Left lung (tissue), 4 donors: ENCODE measurements at regions not wholly inside any gene's neighbourhood (a gene's known extent, or its start where the extent isn't known, plus 50 kb on each side); places are given as distances from the start of the nearest gene placed in this dataset.
A peak's percentile ranks its signal among the peaks of the same experiment; 100 is the strongest.

ENCODE experiments used
- ATAC-seq: fragments of 200-7000 bp; cut with Tn5 transposase; one replicate; pipeline ENCODE4 v1.9.1; 2020; ENCODE audit warnings: moderate library complexity
- DNase-seq, 4 donors: peaks; one replicate each; pipeline ENCODE4 v3.0.0-alpha.2; 2013 to 2020
- H3K27ac ChIP-seq, 2 donors: fragments of 200-600 bp; sonication (generic) in 1 of 2; one replicate each; pipeline versions ENCODE4 v1.5.0 to v1.8.0; 2020 to 2021
- H3K27me3 ChIP-seq, 2 donors: fragments of 200-600 bp; sonication (generic) in 1 of 2; one replicate each; pipeline versions ENCODE4 v1.5.0 to v1.8.0; 2020 to 2021
- H3K36me3 ChIP-seq, 2 donors: fragments of 200-600 bp; sonication (generic) in 1 of 2; one replicate each; pipeline versions ENCODE4 v1.5.0 to v1.8.0; 2020 to 2021
- H3K4me1 ChIP-seq, 2 donors: fragments of 200-600 bp; one replicate each; pipeline ENCODE4 v1.8.0; 2021
- H3K4me3 ChIP-seq, 2 donors: fragments of 200-600 bp; sonication (generic) in 1 of 2; one replicate each; pipeline versions ENCODE4 v1.5.0 to v1.8.0; 2020 to 2021; ENCODE audit warnings: mild to moderate bottlenecking in 1 of 2
- H3K9me3 ChIP-seq, 2 donors: fragments of 200-600 bp; sonication (generic) in 1 of 2; one replicate each; pipeline versions ENCODE4 v1.5.0 to v1.8.0; 2020 to 2021
- intact Hi-C, 2 donors: fragments of 100-400 bp; cut with DNase I; formaldehyde crosslinking; loops; one replicate each; pipeline versions ENCODE4 v1.11.2 to v1.14.2; 2022
- TF ChIP-seq, protein P1 (sequence below), 2 donors: fragments of 200-600 bp; sonication (generic) in 1 of 2; IDR thresholded peaks; one replicate each; pipeline versions ENCODE4 v1.5.0 to v1.8.0; 2021; ENCODE audit warnings: antibody characterized with exemption in 2 of 2
- donor health status: DM: no; HTN: yes; CAD: no.
- donor health status: DM: no; HTN: no; CAD: no.

DNA sequence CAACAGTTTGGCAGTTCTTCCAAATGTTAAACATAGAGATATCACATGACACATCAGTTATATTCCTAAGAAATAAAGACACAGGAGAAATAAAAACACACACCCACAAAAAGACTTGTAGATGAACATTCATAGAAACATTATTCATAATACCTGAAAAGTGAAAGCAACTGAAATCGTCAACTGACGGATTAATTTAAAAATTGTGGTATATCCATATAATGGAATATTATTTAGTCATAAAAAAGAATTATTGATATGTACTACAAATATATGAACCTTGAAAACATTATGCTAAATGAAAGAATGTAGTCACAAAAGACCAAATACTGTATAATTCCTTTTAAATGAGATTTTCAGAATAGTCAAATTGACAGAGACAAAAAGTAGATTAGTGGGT, 330.2 kb upstream of the CD180 start:
- DNase-seq, result no peak
- intact Hi-C loops, result no loop called here
- Histone ChIP-seq H3K27ac (no peak overlapping the region), H3K4me1 (no peaks in the 10 kb centered on the region), H3K9me3 (peaks cover 0 to 11% of the 10 kb centered on the region in 2 donors), H3K27me3 (no peaks in the 10 kb centered on the region), H3K4me3 (no peak overlapping the region), H3K36me3 (no peaks in the 10 kb centered on the region)
- no peak for ATAC-seq
- TF ChIP-seq, protein P1, sequence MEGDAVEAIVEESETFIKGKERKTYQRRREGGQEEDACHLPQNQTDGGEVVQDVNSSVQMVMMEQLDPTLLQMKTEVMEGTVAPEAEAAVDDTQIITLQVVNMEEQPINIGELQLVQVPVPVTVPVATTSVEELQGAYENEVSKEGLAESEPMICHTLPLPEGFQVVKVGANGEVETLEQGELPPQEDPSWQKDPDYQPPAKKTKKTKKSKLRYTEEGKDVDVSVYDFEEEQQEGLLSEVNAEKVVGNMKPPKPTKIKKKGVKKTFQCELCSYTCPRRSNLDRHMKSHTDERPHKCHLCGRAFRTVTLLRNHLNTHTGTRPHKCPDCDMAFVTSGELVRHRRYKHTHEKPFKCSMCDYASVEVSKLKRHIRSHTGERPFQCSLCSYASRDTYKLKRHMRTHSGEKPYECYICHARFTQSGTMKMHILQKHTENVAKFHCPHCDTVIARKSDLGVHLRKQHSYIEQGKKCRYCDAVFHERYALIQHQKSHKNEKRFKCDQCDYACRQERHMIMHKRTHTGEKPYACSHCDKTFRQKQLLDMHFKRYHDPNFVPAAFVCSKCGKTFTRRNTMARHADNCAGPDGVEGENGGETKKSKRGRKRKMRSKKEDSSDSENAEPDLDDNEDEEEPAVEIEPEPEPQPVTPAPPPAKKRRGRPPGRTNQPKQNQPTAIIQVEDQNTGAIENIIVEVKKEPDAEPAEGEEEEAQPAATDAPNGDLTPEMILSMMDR (IDR thresholded peaks at IDR 0.05), result no peak

DNA sequence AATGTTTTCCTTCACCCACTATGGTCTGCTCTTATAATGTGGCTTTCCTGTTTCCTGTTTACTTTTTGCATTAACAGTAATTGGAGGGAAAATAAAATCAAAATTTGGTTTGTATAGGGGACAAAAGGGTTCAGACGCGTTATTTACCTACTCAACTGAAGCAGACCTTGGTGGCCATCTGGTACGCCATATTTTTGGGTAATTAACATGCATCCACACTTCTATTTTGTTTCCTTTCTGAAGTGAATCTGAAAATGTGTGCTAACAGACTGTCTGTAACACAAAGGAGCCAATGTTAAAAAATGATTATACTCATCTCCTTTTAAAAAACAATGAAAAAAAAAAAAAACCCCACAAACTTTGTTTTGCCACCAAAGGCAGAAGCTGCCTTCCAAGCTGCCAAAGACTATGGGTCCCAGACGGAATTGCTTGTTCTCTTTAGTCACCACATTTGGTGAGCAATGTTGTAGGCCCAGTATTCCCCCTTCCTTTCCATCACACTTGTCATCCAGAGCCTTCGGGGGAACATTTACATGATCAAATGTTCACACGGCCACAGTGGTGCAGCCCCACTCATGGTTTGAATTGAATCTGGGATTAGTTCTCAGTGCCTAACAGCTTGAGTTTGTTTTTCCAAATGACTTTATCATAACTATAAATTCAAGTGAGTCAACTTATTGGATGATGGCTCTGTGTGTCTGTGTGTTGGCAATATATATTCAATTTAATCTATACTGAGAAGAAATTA, 323.7 kb upstream of the CD180 start:
- DNase-seq (no peak), ATAC-seq (no peak)
- Histone ChIP-seq H3K27ac (no peak overlapping the region), H3K4me3 (no peak overlapping the region), H3K4me1 (no peaks in the 10 kb centered on the region), H3K9me3 (no peaks in the 10 kb centered on the region), H3K27me3 (no peaks in the 10 kb centered on the region), H3K36me3 (no peaks in the 10 kb centered on the region)
- intact Hi-C loops, result no loop called here
- TF ChIP-seq, protein P1 (IDR thresholded peaks at IDR 0.05), result no peak

DNA sequence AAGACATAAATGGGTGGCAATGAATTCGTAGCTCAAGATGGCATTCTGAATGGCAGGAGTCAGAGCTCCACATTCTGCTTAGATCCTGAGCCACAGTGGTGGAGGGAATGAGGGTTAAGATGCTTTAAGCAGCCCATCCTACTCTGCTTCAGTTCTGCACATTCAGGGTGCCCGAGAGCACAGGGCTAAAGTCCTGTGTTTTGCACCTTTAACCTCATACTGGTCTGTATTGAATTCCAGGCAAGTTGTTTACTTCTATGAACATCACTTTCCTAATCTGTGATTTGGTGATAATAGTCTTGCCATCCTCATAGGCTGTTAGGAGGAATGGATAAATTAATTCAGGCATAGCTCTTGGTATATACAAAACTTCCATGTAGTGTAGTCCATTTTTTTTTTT, 321.6 kb upstream of the CD180 start:
- H3K4me1 ChIP-seq, result no peaks in the 10 kb centered on the region
- no peaks in the 10 kb centered on the region for H3K27me3 ChIP-seq
- no peak overlapping the region for H3K4me3 ChIP-seq
- DNase-seq, result no peak
- no peaks in the 10 kb centered on the region for H3K9me3 ChIP-seq
- TF ChIP-seq, protein P1 (IDR thresholded peaks at IDR 0.05), result no peak
- no peaks in the 10 kb centered on the region for H3K36me3 ChIP-seq
- no peak overlapping the region for H3K27ac ChIP-seq
- intact Hi-C loops, result no loop called here
- ATAC-seq, result no peak

DNA sequence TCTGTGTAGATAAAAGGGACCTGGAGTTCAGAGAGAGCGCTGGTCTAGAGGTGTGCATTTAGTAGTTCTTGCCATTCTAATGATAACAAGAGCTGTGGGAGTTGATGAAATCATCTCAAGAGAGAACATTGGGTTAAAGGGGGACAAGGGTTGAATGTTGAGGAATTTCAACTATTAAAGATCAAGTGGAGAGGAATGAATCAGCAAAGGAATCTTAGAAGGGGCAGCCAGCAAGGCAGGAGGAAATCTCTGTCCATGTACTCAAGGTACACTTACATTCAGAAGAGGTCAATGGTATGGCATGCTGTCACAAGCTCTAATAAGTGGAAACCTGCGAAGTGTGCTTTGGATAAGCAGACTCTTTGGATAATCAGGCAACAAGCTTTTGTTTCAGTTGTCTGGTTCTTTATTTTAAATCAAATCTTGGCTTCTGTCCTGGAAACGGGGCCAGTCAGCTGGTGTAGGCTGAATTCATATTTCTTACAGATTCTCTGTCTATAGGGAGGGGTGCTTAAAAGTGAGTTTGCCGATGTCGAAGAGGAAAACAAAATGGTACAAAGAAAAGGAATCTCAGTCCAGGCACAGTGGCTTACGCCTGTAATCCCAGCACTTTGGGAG, 320.5 kb upstream of the CD180 start:
- peak; percentile 91 for ATAC-seq
- Histone ChIP-seq H3K4me3 (no peak overlapping the region), H3K9me3 (no peaks in the 10 kb centered on the region), H3K27ac (peak overlapping the region in 1 of 2 donors; percentile 28), H3K36me3 (no peaks in the 10 kb centered on the region), H3K4me1 (no peaks in the 10 kb centered on the region), H3K27me3 (no peaks in the 10 kb centered on the region)
- TF ChIP-seq, protein P1 (IDR thresholded peaks at IDR 0.05), result no peak
- DNase-seq, result no peak
- intact Hi-C loops, result no loop called here

DNA sequence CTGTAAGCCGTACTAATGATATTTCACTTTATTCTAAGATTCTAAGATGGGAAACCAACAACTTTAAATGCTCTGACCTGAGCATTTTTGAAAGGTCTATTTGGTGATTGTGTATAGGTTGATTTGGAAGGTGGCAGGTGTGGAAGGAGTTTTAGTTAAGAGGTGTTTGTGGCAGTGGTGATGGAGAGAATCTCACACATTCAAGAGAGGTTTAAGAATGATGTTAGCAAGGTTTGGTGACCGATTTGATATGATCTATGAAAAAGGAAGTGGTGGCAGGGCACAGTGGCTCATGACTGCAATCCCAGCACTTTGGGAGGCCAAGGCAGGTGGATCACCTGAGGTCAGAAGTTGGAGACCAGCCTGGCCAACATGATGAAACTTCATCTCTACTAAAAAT, 319.2 kb upstream of the CD180 start:
- Histone ChIP-seq H3K27ac (no peak overlapping the region), H3K4me1 (no peaks in the 10 kb centered on the region), H3K36me3 (no peaks in the 10 kb centered on the region), H3K9me3 (no peaks in the 10 kb centered on the region), H3K4me3 (no peak overlapping the region), H3K27me3 (no peaks in the 10 kb centered on the region)
- TF ChIP-seq, protein P1 (IDR thresholded peaks at IDR 0.05), result no peak
- ATAC-seq (no peak), DNase-seq (no peak)
- intact Hi-C loops, result no loop called here
